Stimulated activated CD4-positive, alpha-beta T cell treated with anti-CD3 and anti-CD28 coated beads, Interleukin-1b, Interleukin-23, amount 100 ng/mL, for 1 hour (primary cell): ENCODE measurements at regions not wholly inside any gene's neighbourhood (a gene's known extent, or its start where the extent isn't known, plus 50 kb on each side); places are given as distances from the start of the nearest gene placed in this dataset.
"Not testable (repeated sequence)": the region's sequence is repeated elsewhere in the genome, so short reads cannot be mapped to it uniquely, and the experiment has no call there.

ENCODE experiments used
- DNase-seq, 2 donors: peaks; one replicate each; pipeline ENCODE4 v3.0.0-alpha.2; 2020; ENCODE audit warnings: low read depth in 2 of 2

DNA sequence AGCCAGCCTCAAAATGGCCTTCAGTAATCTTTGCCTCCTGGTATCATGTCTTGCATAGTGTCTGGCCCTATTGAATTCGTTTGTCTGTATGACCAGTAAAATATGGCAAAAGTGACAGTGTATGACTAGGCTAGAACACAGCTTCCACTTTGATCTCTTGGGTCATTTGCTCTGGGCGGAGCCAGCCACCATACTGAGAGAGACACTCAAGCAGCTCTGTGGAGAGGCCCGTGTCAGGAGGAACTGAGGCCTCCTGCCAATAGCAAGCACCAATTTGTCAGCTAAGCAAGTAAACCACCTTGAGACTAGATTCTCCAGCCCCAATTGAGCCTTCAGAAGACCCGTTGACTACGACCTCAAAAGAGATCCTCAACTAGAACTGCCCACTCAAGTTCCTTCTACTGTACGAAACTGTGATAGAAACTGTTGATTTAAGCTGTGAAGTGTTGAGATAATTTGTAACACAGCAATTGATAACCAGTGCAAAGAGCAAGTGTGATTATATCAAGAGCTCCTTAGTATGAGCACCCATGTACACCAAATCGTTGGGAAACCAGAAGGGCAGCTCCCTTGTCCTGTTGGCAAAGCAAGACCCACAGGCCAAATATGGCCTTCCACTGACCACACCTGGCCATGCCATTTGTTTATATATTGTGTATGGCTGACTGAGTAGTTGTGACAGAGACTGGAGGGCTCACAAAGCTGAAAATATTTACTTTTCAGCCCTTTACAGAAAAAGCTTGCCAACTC is 52.7 kb upstream of the SERBP1 start:
- DNase-seq, result no peak

DNA sequence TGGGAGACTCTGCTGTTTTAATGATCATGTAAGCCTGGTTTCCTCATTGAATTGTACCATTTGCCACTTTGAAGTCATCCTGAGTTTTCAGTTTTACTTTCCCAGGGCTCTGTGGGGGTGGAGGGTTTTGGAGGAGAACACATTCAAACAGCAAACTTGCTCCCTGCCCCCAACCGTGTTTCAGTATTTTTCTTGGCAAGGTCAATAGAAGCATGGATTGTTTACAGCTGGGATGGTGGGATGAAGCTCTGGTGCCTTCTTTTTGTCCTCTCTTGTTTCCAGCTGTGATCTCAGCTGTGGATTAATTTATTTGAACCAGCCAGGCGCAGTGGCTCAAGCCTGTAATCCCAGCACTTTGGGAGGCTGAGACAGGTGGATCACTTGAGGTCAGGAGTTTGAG is 54.3 kb upstream of the SERBP1 start:
- no peak for DNase-seq

GRCh38 chr1:67485046-67485811 is 55.0 kb upstream of the SERBP1 start:
- no peak for DNase-seq

- DNase-seq, result no peak
Observed at GRCh38 chr1:67489643-67490042, 59.4 kb upstream of the SERBP1 start.

GRCh38 chr1:67491280-67491679 is 61.1 kb upstream of the SERBP1 start:
- no peak for DNase-seq

GRCh38 chr1:67493148-67493547 is 62.9 kb upstream of the SERBP1 start:
- DNase-seq, result no peak

DNA sequence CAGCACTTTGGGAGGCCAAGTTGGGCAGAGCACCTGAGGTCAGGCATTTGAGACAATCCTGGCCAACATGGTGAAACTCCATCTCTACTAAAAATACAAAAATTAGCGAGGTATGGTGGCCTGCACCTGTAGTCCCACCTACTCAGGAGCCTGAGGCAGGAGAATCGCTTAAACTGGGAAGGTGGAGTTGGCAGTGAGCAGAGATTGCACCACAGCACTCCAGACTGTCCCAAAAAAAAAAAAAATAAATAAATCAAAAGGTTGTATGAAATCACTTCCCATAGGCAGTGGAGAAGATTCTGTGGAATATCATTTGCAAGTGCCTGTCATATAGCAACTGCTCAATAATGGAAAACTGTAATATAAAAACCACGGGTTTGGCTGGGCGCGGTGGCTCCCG is 65.1 kb upstream of the SERBP1 start:
- no peak for DNase-seq

GRCh38 chr1:67496329-67496728 is 66.1 kb upstream of the SERBP1 start:
- no peak for DNase-seq

- DNase-seq, result peak; percentile 67 to 73
Observed at GRCh38 chr1:67500413-67500959, 70.3 kb upstream of the SERBP1 start.

DNA sequence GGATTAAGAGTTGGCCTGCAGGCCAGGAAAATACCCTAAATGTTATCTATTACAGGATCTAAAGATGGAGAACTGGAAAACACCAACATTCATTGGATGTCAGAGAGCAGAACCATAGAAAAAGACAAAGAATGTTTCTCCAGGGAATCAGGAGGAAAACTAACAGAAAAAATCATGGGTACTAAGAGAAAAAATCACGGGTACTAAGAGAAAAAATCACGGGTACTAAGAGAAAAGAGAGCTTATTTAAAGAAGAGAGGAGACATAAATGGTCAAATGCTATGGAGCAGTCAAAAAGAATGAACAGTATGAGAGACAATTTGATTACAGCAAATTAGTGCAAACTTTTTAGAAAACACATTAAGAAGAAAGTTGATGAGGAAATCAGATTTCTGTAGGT is 73.8 kb upstream of the SERBP1 start:
- DNase-seq, result no peak

- not testable (repeated sequence) for DNase-seq
Observed at GRCh38 chr1:67513392-67514294, 83.4 kb upstream of the SERBP1 start.

GRCh38 chr1:67514300-67514699 is 84.1 kb upstream of the SERBP1 start:
- no peak for DNase-seq

GRCh38 chr1:67514786-67515185 is 84.6 kb upstream of the SERBP1 start:
- no peak for DNase-seq

DNA sequence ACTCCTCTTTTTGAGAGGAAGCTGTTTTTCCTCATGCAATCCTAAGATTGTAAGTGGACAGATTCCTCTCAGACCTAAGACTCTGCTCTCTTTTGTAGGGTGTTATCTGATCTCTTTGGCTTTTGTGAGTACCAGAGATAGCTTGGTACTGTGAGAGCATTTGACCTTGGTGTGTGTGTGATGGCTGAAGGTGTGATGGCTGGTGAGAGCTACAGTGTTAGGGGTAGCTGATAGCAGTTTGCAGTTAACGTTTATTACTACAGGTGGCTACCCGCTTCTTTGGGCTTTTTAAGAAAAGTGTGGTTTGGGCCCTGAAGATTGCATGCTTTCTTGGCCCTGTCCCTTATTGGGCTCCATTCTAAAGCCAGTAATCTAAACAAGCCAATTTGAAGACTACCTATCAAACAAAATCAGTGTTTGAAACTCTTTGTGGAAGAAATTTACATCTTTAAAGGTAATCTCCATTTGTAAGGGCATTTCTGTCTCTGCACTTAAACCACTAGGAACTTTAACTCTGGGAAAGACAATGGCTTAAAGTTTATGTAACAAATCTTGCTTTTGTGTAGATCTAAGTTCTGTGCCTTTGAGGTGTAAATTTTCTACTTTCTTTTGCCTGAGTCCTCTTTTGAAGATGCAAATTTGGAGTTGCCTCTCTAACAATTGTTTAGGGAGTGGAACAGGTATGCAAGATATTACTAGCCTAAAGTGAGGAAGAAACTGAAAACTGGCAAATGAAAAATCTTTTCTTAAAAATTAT is 85.3 kb upstream of the SERBP1 start:
- no peak for DNase-seq

- no peak for DNase-seq
Observed at GRCh38 chr1:67517046-67517445, 86.8 kb upstream of the SERBP1 start.

DNA sequence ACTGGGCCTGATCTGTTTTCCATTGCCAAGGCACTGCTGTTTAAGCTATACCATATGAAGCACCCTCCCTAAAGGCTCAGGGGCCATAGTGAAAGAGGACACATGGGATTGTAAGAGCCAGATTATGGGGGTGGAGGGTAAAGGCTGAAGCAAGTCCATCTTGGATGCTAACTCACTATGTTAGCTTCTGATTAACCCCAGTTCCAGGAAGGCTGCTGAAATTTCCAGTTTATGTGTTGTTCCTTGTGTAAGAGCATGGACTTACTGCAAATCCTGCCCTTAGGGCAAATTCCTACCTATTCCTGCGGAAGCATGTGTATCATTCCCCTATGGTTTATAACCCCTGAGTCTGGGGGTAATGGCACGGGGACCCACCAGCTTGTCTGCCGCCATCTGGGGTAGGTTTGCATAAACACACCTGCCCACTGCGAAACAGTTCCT is 91.8 kb upstream of the SERBP1 start:
- DNase-seq, result no peak

DNA sequence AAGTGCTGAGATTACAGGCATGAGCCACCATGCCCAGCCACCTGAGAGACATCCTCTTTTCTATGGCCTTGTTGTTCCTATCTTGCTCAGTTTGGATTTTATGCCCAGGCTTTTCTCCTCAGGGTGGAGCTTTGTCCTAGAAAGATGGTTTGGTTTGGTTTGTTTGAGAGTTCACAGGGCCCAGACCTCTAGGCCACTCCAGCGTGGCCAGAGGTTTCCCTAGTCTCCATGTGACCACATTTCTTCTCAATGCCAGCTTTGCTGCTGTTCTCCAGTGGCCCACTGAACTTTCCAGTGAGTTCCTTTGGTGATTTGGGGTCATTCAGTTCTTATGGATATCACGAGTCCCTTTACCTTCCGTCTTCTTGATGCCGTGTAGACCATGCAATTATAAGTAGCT is 92.6 kb upstream of the SERBP1 start:
- no peak for DNase-seq

- DNase-seq, result no peak
Observed at GRCh38 chr1:67524143-67525052, 94.2 kb upstream of the SERBP1 start.

DNA sequence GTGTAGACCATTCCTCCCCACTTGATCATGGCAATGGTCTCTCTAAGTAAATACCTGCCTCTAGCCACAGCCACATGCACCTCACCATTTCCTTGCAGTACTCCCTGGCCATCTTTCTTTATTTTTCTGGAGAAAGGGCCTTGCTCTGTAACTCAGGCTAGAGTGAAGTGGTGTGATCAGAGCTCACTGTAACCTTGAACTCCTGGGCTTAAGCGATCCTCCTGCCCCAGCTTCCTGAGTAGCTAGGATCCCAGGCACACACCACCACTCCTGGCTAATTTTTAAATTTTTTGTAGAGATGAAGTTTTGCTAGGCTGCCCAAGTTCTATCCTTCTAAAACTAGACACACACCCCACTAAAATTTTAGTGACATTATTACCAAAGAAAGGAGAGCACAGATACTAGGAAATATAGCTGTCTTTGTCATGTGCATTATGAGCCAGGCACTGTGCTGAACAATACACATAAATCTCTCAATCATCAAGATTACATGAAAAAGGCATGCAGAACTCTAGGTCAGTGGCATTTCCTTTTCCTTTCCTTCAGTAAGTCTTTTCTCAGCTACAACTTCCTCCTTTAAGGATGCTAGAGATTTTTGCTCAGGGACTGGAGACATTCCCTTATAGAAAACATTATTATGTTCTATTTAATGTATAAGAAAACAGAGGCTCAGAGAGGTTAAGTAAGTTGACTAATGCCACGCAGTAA is 95.0 kb upstream of the SERBP1 start:
- no peak for DNase-seq
